GM21786 (cell line): ENCODE measurements at regions not wholly inside any gene's neighbourhood (a gene's known extent, or its start where the extent isn't known, plus 50 kb on each side); places are given as distances from the start of the nearest gene placed in this dataset.

Experiments used
- ATAC-seq: cut with Tn5 transposase; IDR thresholded peaks from one replicate; pipeline ENCODE4 v1.9.1; 2021; ENCODE audit not compliant: unreplicated experiment

- ATAC-seq: no peak
These were observed 337.6 kb upstream of the B3GALT2 start for GRCh38 chr1:193524021-193524420.

- no peak for ATAC-seq
These were observed 334.1 kb upstream of the B3GALT2 start for GRCh38 chr1:193520472-193520871.

- no peak for ATAC-seq
These were observed 333.5 kb upstream of the B3GALT2 start for GRCh38 chr1:193519922-193520321.

DNA sequence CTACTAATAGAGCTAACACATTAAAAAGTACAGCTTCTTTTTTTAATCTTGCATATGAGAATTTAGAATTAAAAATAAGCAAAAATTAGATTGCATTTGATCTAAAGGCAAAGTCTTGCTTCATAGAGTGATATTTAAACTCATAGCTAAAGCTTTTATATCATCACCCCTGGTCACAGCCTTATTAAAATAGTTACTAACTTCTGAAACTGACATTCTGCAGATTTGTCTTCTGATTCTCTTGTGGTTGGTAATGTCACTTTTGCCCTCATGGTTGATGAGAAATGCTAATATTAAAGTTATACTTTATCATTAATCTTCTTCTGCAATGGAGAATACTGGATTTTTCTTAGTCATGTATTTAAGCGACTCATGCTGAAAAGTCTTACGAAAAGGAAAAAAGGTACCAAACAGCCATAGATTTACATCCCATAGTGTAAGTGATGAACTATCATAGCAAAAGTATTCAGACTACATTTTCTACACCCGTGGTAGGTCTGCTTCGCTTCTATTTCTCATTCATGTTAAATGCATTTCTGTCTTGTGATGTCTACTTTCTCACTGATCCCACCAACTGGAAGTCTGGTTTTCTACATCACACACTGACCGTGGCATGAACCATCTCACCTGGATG lies 330.5 kb upstream of the B3GALT2 start:
- ATAC-seq: no peak

- no peak for ATAC-seq
These were observed 328.0 kb upstream of the B3GALT2 start for GRCh38 chr1:193514397-193514796.

GRCh38 chr1:193513032-193513431 lies 326.6 kb upstream of the B3GALT2 start:
- no peak for ATAC-seq

- no peak for ATAC-seq
These were observed 318.5 kb upstream of the B3GALT2 start for GRCh38 chr1:193504920-193505319.

DNA sequence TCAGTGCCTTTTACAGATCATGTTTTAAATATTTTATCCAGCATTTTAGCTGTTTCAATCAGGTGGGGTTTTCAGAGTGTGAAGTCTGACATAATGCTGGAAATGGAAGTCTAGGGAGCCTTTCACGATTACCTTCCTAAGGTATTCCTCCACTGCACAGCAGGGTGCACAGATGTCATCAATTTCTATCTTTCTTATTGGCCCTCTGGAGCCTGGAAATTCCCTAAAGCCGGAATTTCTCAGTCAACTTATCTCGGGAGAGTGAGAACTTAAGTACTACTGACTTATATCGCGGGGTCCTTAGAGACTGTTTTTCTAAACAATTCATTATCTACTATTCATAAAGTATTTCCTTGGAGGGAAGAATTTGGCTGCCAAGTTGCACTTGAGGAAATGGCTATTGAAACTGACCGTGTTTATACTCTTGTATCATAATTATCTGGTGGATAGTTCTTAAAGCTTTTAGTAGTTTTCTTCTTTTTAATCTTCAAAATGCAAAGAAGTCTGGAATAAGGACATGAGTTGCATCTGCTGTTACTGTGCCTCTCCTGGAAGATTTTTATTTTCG lies 311.8 kb upstream of the B3GALT2 start:
- no peak for ATAC-seq

DNA sequence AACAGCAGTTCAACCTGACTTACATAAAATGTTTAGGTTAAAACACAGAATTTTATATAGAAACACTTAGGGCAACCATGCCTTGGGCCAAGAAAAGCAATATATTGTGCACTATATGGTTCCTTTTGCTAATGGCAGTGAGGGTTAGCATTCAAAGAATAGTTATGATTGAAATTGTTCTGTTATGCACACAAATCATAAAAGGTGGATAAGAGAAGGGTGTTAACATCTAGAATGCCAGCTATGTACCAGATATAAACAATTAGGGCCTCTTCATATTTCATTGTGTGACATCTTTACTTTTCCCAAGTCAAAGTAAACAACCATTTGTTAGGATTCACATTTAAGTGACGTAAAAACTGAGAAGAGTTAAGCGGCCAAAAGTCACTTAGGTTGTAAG lies 308.0 kb upstream of the B3GALT2 start:
- ATAC-seq: no peak

- no peak for ATAC-seq
These were observed 302.8 kb upstream of the B3GALT2 start for GRCh38 chr1:193489191-193489590.

DNA sequence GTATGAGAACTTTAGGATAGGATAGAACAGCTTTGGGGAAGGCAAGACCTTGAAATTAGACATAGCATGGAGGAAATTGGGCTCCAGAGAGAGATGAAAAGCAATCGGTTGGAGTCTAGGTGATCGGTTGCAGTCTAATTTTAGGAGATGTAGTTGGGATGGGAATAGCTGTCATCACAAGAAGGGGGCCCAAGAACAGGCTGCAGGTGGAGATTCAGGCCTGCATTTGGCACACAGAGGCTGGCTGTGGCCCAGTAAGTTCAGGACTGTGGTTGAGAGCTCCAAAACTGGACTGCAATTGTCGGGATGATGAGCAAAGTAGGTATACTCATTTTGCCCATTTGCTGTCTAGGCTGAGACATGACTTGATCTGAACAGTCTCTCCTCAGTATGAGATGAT lies 301.3 kb upstream of the B3GALT2 start:
- no peak for ATAC-seq

GRCh38 chr1:193486671-193487229 lies 300.3 kb upstream of the B3GALT2 start:
- no peak for ATAC-seq

DNA sequence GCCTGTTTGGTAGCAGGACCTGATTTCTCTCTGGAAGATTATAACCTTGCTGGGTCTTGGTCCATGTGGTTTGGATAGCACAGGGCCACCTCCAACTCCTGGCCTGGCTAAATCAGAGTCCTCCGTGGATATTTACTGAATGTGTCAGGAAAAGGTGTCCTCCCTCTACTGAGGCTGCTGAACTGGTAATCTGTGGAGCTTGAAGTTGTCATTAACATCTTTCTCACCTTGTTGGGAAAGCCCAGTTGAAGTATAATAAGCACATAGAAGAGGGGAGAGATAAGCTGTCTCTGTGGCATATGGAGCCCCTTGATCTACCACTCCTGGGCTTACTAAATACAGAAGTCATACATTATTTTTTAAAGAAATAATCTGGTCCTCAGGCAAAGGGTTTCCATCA lies 294.3 kb upstream of the B3GALT2 start:
- ATAC-seq: no peak

- ATAC-seq: peak; percentile 94
These were observed 292.8 kb upstream of the B3GALT2 start for GRCh38 chr1:193479187-193479586.

- no peak for ATAC-seq
These were observed 290.3 kb upstream of the B3GALT2 start for GRCh38 chr1:193476748-193477147.

DNA sequence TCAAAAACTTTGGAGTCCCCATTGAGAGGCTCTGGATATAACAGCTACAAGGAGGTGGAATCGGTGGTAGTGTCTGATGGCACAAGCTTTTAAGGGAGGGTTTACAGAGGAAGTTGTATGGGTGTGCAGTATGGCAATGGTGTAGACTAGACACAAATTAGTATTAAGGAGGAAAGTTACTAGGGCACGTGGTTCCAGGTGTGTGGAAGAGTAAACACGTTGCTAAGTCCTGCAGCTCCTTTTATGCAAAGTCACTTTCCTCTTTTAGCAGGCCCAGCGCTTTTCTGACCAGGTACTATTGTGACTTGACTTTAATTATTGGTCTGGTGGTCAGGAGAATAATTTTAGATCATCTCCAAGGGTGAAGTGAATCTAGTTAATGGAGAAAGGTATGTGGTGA lies 287.5 kb upstream of the B3GALT2 start:
- no peak for ATAC-seq

DNA sequence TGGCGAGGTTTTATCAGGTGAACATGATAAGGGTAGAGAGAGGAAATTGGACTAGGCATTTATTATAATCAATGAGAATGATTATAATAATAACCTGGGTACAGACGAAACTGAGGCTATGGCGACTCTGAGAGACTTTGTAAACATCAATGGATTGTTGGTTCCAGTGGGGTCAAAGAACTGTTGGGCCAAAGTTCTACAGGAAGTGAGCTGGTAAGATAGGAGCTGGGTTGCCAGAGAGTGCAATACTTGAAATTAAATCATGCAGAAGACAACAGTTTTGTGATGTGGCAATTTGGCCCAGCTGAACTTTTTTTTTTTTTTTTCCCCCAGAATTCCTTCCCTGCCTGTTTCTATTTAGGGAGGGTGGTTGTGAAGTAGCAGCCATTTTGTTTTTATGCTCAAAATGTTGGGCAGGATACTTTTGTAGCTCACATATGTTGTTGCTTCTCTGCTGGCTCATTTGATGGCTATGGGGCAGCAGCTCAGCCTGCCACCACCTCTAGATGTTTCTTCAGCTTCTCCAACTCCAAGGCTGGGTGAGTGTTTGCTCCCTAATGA lies 286.5 kb upstream of the B3GALT2 start:
- ATAC-seq: no peak

- no peak for ATAC-seq
These were observed 286.0 kb upstream of the B3GALT2 start for GRCh38 chr1:193472430-193472829.

DNA sequence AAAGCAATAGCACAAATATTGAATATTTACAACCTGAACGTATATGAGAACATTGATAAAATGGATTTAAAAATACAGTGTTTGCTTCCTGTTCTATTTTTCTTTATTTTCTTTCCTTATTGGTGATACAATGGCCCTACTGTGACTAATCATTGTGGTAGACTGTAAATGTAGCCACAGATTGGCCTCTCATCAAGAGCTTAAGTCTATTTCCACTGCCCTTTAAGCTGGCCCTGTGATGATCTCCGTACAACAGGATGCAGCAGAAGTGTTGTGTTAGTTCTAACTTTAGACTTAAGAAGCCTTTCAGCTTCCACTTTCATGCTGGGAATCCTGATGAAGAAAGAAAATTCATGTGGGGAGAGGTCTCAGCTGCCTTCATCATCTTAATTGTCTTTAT lies 285.6 kb upstream of the B3GALT2 start:
- ATAC-seq: no peak

GRCh38 chr1:193463326-193463932 lies 277.0 kb upstream of the B3GALT2 start:
- no peak for ATAC-seq

GRCh38 chr1:193462629-193463320 lies 276.4 kb upstream of the B3GALT2 start:
- no peak for ATAC-seq

DNA sequence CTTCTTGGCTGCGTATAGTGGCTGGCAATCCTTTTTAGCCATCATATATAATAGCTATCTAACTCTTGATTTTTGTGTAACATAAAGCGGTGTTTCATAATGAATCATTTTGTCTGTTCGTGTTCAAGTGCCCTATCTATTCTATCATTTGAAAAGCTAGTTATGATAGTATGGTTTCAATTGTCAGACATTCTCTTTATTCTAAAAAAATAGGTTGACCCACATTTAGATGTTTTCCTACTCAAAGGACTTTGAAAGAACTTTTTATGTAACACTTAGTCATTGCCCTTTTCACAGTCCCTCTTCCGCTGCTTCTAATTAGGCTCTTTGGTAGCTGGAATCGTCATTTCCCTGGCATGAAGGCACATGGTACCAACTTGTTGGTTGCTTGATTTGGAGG lies 272.2 kb upstream of the B3GALT2 start:
- ATAC-seq: no peak
